ENCODE measurements at regions not wholly inside any gene's neighbourhood (a gene's known extent, or its start where the extent isn't known, plus 50 kb on each side); places are given as distances from the start of the nearest gene placed in this dataset.
"Not testable (repeated sequence)": the region's sequence is repeated elsewhere in the genome, so short reads cannot be mapped to it uniquely, and the experiment has no call there.

- no peaks in the 10 kb centered on the region for H3K4me1 ChIP-seq (ENCODE audit: control insufficient read depth in 2 of 2, insufficient read depth in 2 of 2, low read length in 2 of 2)
- H3K36me3 ChIP-seq (ENCODE audit: control insufficient read depth in 2 of 2, insufficient read depth in 2 of 2, low read length in 1 of 2) = no peaks in the 10 kb centered on the region
- H3K27ac ChIP-seq (ENCODE audit: low read depth in 1 of 2, low read length in 1 of 2) = no peak overlapping the region
- no peak overlapping the region for H3K4me3 ChIP-seq (ENCODE audit: low read length in 2 of 2)
- no peaks in the 10 kb centered on the region for H3K27me3 ChIP-seq (ENCODE audit: control insufficient read depth in 2 of 2, insufficient read depth in 1 of 2, low read length in 1 of 2)
- no peak for DNase-seq (ENCODE audit: low read depth in 6 of 9, low spot score in 9 of 9)
- WGBS = 75% methylated on average over 3 of the region's 3 CpGs
- H3K9me3 ChIP-seq (ENCODE audit: control insufficient read depth in 2 of 2, insufficient read depth in 1 of 2, low read length in 1 of 2) = no peaks in the 10 kb centered on the region
These were observed 287.0 kb upstream of the MAGEB18 start for GRCh38 chrX:25851141-25851540.

GRCh38 chrX:25853002-25853479 is 285.1 kb upstream of the MAGEB18 start:
- Histone ChIP-seq H3K36me3 (ENCODE audit: control insufficient read depth in 2 of 2, insufficient read depth in 2 of 2, low read length in 1 of 2) (no peaks in the 10 kb centered on the region), H3K4me1 (ENCODE audit: control insufficient read depth in 2 of 2, insufficient read depth in 2 of 2, low read length in 2 of 2) (no peaks in the 10 kb centered on the region), H3K9me3 (ENCODE audit: control insufficient read depth in 2 of 2, insufficient read depth in 1 of 2, low read length in 1 of 2) (no peaks in the 10 kb centered on the region), H3K4me3 (ENCODE audit: low read length in 2 of 2) (no peak overlapping the region), H3K27ac (ENCODE audit: low read depth in 1 of 2, low read length in 1 of 2) (no peak overlapping the region), H3K27me3 (ENCODE audit: control insufficient read depth in 2 of 2, insufficient read depth in 1 of 2, low read length in 1 of 2) (no peaks in the 10 kb centered on the region)
- DNase-seq (ENCODE audit: low read depth in 6 of 9, low spot score in 9 of 9) = no peak
- WGBS = 77% methylated on average over 3 of the region's 3 CpGs

- Histone ChIP-seq H3K4me1 (ENCODE audit: control insufficient read depth in 2 of 2, insufficient read depth in 2 of 2, low read length in 2 of 2) (no peaks in the 10 kb centered on the region), H3K27ac (ENCODE audit: low read depth in 1 of 2, low read length in 1 of 2) (no peak overlapping the region), H3K9me3 (ENCODE audit: control insufficient read depth in 2 of 2, insufficient read depth in 1 of 2, low read length in 1 of 2) (peaks cover 0 to 7% of the 10 kb centered on the region in 2 donors), H3K4me3 (ENCODE audit: low read length in 2 of 2) (no peak overlapping the region), H3K36me3 (ENCODE audit: control insufficient read depth in 2 of 2, insufficient read depth in 2 of 2, low read length in 1 of 2) (no peaks in the 10 kb centered on the region), H3K27me3 (ENCODE audit: control insufficient read depth in 2 of 2, insufficient read depth in 1 of 2, low read length in 1 of 2) (no peaks in the 10 kb centered on the region)
- DNase-seq (ENCODE audit: low read depth in 6 of 9, low spot score in 9 of 9) = no peak
- 86% methylated on average over 3 of the region's 3 CpGs for WGBS
These were observed 279.8 kb upstream of the MAGEB18 start for GRCh38 chrX:25858273-25858880.

GRCh38 chrX:25860322-25860721 is 277.8 kb upstream of the MAGEB18 start:
- 67% methylated on average over 3 of the region's 3 CpGs for WGBS
- no peaks in the 10 kb centered on the region for H3K27me3 ChIP-seq (ENCODE audit: control insufficient read depth in 2 of 2, insufficient read depth in 1 of 2, low read length in 1 of 2)
- no peak overlapping the region for H3K4me3 ChIP-seq (ENCODE audit: low read length in 2 of 2)
- H3K9me3 ChIP-seq (ENCODE audit: control insufficient read depth in 2 of 2, insufficient read depth in 1 of 2, low read length in 1 of 2) = peaks cover 0 to 7% of the 10 kb centered on the region in 2 donors
- no peaks in the 10 kb centered on the region for H3K4me1 ChIP-seq (ENCODE audit: control insufficient read depth in 2 of 2, insufficient read depth in 2 of 2, low read length in 2 of 2)
- H3K36me3 ChIP-seq (ENCODE audit: control insufficient read depth in 2 of 2, insufficient read depth in 2 of 2, low read length in 1 of 2) = no peaks in the 10 kb centered on the region
- no peak overlapping the region for H3K27ac ChIP-seq (ENCODE audit: low read depth in 1 of 2, low read length in 1 of 2)
- no peak for DNase-seq (ENCODE audit: low read depth in 6 of 9, low spot score in 9 of 9)

GRCh38 chrX:25869761-25870160 is 268.4 kb upstream of the MAGEB18 start:
- Histone ChIP-seq H3K9me3 (ENCODE audit: control insufficient read depth in 2 of 2, insufficient read depth in 1 of 2, low read length in 1 of 2) (no peaks in the 10 kb centered on the region), H3K36me3 (ENCODE audit: control insufficient read depth in 2 of 2, insufficient read depth in 2 of 2, low read length in 1 of 2) (no peaks in the 10 kb centered on the region), H3K27ac (ENCODE audit: low read depth in 1 of 2, low read length in 1 of 2) (no peak overlapping the region), H3K27me3 (ENCODE audit: control insufficient read depth in 2 of 2, insufficient read depth in 1 of 2, low read length in 1 of 2) (no peaks in the 10 kb centered on the region), H3K4me3 (ENCODE audit: low read length in 2 of 2) (no peak overlapping the region), H3K4me1 (ENCODE audit: control insufficient read depth in 2 of 2, insufficient read depth in 2 of 2, low read length in 2 of 2) (no peaks in the 10 kb centered on the region)
- DNase-seq (ENCODE audit: low read depth in 6 of 9, low spot score in 9 of 9) = no peak
- WGBS = 93% methylated on average over 1 of the region's 1 CpG

- Histone ChIP-seq H3K4me1 (ENCODE audit: control insufficient read depth in 2 of 2, insufficient read depth in 2 of 2, low read length in 2 of 2) (no peaks in the 10 kb centered on the region), H3K4me3 (ENCODE audit: low read length in 2 of 2) (no peak overlapping the region), H3K27me3 (ENCODE audit: control insufficient read depth in 2 of 2, insufficient read depth in 1 of 2, low read length in 1 of 2) (no peaks in the 10 kb centered on the region), H3K27ac (ENCODE audit: low read depth in 1 of 2, low read length in 1 of 2) (no peak overlapping the region), H3K9me3 (ENCODE audit: control insufficient read depth in 2 of 2, insufficient read depth in 1 of 2, low read length in 1 of 2) (no peaks in the 10 kb centered on the region), H3K36me3 (ENCODE audit: control insufficient read depth in 2 of 2, insufficient read depth in 2 of 2, low read length in 1 of 2) (no peaks in the 10 kb centered on the region)
- DNase-seq (ENCODE audit: low read depth in 6 of 9, low spot score in 9 of 9) = no peak
These were observed 265.4 kb upstream of the MAGEB18 start for GRCh38 chrX:25872786-25873185.

GRCh38 chrX:25873196-25873595 is 264.9 kb upstream of the MAGEB18 start:
- no peaks in the 10 kb centered on the region for H3K9me3 ChIP-seq (ENCODE audit: control insufficient read depth in 2 of 2, insufficient read depth in 1 of 2, low read length in 1 of 2)
- DNase-seq (ENCODE audit: low read depth in 6 of 9, low spot score in 9 of 9) = no peak
- no peaks in the 10 kb centered on the region for H3K36me3 ChIP-seq (ENCODE audit: control insufficient read depth in 2 of 2, insufficient read depth in 2 of 2, low read length in 1 of 2)
- H3K27ac ChIP-seq (ENCODE audit: low read depth in 1 of 2, low read length in 1 of 2) = no peak overlapping the region
- WGBS = 31% methylated on average over 2 of the region's 2 CpGs
- H3K4me3 ChIP-seq (ENCODE audit: low read length in 2 of 2) = no peak overlapping the region
- H3K27me3 ChIP-seq (ENCODE audit: control insufficient read depth in 2 of 2, insufficient read depth in 1 of 2, low read length in 1 of 2) = no peaks in the 10 kb centered on the region
- H3K4me1 ChIP-seq (ENCODE audit: control insufficient read depth in 2 of 2, insufficient read depth in 2 of 2, low read length in 2 of 2) = no peaks in the 10 kb centered on the region

- Histone ChIP-seq H3K27ac (ENCODE audit: low read depth in 1 of 2, low read length in 1 of 2) (no peak overlapping the region), H3K4me1 (ENCODE audit: control insufficient read depth in 2 of 2, insufficient read depth in 2 of 2, low read length in 2 of 2) (no peaks in the 10 kb centered on the region), H3K4me3 (ENCODE audit: low read length in 2 of 2) (no peak overlapping the region), H3K36me3 (ENCODE audit: control insufficient read depth in 2 of 2, insufficient read depth in 2 of 2, low read length in 1 of 2) (no peaks in the 10 kb centered on the region), H3K27me3 (ENCODE audit: control insufficient read depth in 2 of 2, insufficient read depth in 1 of 2, low read length in 1 of 2) (no peaks in the 10 kb centered on the region), H3K9me3 (ENCODE audit: control insufficient read depth in 2 of 2, insufficient read depth in 1 of 2, low read length in 1 of 2) (peaks cover 0 to 5% of the 10 kb centered on the region in 2 donors)
- DNase-seq (ENCODE audit: low read depth in 6 of 9, low spot score in 9 of 9) = no peak
- WGBS = 71% methylated on average over 1 of the region's 1 CpG
These were observed 259.3 kb upstream of the MAGEB18 start for GRCh38 chrX:25878806-25879205.

- WGBS = 78% methylated on average over 5 of the region's 5 CpGs
These were observed 255.6 kb upstream of the MAGEB18 start for GRCh38 chrX:25882503-25882902.

More at GRCh38 chrX:25882503-25882902, 255.6 kb upstream of the MAGEB18 start:
- H3K27me3 ChIP-seq (ENCODE audit: control insufficient read depth in 2 of 2, insufficient read depth in 1 of 2, low read length in 1 of 2); DNase-seq (ENCODE audit: low read depth in 6 of 9, low spot score in 9 of 9); H3K27ac ChIP-seq (ENCODE audit: low read depth in 1 of 2, low read length in 1 of 2); H3K4me1 ChIP-seq (ENCODE audit: control insufficient read depth in 2 of 2, insufficient read depth in 2 of 2, low read length in 2 of 2); H3K9me3 ChIP-seq (ENCODE audit: control insufficient read depth in 2 of 2, insufficient read depth in 1 of 2, low read length in 1 of 2); H3K4me3 ChIP-seq (ENCODE audit: low read length in 2 of 2); H3K36me3 ChIP-seq (ENCODE audit: control insufficient read depth in 2 of 2, insufficient read depth in 2 of 2, low read length in 1 of 2): not testable (repeated sequence)
